PC-9 (cell line): ENCODE measurements at regions not wholly inside any gene's neighbourhood (a gene's known extent, or its start where the extent isn't known, plus 50 kb on each side); places are given as distances from the start of the nearest gene placed in this dataset.

ENCODE experiments used
- CTCF ChIP-seq: fragments of 200-600 bp; sonication (generic); conservative IDR thresholded peaks from 2 replicates; pipeline ENCODE4 v1.6.1; 2017; ENCODE audit warnings: mixed run types, antibody characterized with exemption, mild to moderate bottlenecking, moderate library complexity
- EZH2 ChIP-seq: fragments of 200-600 bp; sonication (generic); IDR thresholded peaks from 2 replicates; pipeline ENCODE4 v1.8.0; 2017; ENCODE audit warnings: antibody characterized with exemption, low read depth

DNA sequence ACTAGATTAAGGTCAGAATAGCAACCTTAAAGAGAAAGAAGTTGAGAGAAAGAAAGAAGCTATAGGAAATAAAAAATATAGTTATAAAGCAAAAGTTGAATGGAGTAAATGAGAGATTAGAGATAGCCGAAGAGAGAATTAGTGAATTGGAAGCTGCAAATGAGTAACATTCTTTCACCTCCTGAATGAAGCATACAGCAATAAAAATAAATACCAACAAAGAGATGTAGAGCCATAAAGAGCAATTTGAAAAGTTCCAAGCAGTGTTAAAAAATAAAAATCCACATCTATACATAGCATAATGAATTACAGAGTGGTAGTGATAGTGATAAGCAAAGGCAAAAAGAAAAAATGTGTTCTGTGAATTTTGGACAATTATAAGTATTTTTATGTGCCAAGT lies 177.9 kb downstream of the VRK1 start:
- TF ChIP-seq CTCF (no peak), EZH2 (no peak)
